GM19240 (cell line): ENCODE measurements at regions not wholly inside any gene's neighbourhood (a gene's known extent, or its start where the extent isn't known, plus 50 kb on each side); places are given as distances from the start of the nearest gene placed in this dataset.
"Not testable (repeated sequence)": the region's sequence is repeated elsewhere in the genome, so short reads cannot be mapped to it uniquely, and the experiment has no call there.

Experiments
- DNase-seq: peaks from one replicate; pipeline ENCODE4 v3.0.0; 2011; ENCODE audit warnings: low spot score; ENCODE audit not compliant: insufficient read length

DNA sequence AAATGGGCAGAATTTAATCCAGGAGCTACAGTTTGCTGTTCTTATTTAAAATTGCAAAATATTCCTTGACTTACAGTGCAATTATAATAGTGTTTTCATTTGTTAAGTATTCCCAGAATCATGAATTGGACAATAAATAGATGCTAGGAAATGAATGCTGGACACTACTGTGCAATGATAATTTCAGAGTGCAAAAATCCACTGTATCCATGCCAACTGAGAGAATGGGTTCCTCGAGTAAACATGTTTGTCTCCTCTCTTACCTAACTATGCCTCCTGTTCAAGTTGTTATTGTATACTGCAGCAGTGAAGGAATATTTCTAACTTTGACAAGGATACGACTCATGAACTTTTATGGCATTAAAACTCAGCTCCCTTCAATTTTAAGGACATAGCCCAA, 1396.3 kb downstream of the GATA3 start:
- no peak for DNase-seq

DNA sequence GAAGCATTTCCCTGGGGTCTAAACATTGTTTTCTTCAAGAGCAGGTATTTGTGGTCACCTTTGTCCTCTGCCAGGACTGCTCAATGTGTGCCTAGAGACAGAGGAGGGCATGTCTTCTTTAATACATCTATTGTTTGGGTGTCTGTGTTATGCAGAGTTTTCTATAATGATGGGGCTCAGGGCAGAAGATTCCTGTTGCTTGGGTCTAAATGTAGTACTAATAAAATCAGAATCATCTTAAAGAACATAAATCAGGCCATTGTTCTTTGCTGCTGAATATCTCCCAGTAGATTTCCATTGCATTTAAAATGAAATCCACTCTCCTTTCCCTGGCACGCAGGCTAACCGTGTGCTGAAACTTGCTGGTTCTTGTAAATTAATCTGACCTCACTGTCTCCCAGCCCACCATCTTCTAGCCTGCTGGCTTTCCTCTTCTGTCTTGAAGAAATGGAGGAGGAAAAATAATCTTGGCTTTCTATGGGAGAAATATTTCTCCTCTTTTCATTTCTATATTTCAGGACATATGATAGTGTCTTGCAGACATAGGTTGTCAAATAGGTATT, 1396.8 kb downstream of the GATA3 start:
- no peak for DNase-seq

DNA sequence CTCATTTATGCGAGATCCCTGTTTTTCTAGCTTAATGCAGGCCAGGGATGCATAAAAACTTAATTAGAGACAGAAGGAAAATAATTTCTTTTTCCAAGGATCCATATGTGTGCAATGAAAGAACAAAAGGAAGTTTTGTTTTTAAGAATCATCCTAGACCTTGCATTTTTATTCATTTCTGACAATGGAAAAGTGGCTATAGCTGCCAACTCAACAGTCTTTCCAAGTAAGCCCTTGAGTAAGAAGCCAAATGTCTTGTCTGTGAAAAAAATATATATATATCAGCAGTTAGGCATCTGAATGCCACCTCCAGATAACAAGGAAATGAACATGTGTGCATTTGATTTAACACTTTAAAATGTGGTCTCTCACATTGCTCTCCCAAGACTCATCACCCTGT, 1397.6 kb downstream of the GATA3 start:
- no peak for DNase-seq

DNA sequence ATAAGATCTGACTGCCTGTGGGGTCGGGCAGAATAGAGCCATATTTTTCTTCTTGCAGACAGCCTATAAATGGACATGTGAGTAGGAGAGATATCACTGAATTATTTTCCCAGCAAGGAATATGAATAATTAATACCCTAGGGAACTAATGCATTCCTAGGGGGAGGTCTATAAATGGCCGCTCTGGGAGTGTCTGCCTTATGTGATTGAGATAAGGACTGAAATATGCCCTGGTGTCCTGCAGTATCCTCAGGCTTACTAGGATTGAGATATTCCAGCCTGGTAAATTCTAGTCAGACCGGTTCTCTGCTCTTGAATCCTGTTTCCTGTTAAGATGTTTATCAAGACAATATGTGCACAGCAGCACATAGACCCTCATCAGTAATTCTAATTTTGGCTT, 1399.4 kb downstream of the GATA3 start:
- not testable (repeated sequence) for DNase-seq

DNA sequence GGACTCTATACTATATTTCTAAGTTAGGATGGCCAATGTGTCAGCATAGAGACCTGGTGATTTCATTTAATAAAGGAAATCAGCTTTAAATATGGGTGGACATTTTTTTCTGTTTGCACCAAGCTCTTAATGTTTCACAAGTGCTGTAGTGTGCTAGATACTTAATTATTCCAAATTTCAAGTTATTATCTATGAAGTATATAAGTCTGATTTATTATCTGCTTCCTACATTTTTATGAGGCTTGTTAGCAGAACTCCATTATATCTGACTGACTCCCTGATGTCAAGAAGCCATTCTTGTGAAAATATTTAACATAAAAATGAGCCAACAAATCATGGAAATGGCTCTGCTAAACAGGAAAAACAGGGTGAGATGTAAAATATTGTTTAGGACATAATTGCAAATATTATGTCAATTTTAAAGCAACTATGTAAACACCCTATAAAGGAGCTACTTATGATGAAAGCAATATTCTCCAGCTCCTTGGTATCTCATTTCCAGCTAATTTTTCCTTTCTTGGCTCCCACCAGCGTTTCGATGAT, 1415.2 kb downstream of the GATA3 start:
- DNase-seq = no peak

DNA sequence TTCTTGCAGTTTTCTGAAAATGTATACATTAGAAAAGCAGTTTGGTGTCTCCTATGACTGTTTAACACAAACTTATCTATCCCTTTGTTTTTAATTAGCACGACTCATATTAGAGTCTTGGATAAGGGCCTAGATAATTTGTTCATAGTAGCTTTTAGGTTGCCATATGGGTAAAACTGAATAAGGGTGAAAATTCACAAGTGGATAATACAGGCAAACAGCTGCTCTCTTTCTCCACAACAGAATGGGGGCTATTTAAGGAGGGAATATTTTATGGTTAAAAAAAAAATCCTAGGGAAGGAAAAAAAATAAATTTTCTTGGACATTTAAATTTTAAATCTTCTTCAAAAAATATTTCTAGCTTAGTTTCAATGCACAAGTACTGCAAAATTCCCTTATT, 1416.1 kb downstream of the GATA3 start:
- DNase-seq = no peak

DNA sequence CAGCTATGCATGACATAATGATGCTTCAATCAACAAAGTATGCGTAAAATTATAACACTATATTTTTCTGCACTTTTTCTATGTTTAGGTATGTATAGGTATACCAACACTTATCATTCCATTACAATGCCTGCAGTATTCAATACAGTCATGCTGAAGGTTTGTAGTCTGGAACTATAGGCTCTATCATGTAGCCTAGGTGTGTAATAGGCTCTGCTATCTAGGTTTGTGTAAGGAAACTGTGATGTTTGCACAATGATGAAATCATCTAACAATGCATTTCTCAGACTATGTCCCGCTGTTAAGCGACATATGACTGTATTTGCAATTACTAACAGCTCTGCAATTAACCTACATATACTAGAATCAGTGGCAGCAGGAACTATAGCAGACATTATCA, 1447.5 kb downstream of the GATA3 start:
- no peak for DNase-seq

DNA sequence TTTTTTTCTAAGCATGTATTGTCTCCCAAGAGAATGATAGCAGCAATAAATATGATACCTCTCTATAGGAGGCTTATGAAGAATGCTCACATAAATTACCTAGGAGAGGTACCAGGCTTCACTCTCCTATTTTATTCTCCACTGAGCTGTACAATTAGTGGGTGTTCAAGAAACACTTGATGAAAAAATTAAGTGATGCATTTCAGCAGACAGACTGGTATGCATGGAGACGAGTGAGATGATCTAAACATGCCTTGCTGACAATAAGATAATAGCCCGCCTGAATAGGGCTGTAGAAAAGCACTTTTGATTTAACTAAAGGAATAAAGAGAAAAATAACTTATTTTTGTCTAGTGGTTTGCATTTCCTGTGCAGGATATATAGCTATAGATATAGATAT, 1449.7 kb downstream of the GATA3 start:
- no peak for DNase-seq

DNA sequence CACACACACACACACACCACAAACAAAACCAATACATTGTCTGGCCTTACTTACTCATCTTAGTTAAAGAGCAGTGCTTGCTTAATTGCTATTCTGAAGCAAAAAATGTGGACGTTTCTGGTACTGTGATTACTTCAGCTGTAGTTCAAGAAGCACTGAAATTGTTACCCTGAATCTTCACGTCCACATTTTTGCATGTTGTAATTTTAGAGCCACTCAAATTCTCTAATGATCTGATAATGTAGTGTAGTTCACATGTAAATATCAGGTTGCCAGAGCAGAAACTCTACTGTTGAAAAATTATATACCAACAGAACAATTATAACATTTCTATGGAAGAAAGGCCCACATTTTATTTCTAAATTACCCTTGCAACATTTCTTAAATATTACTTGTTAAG, 1451.1 kb downstream of the GATA3 start:
- DNase-seq = no peak

DNA sequence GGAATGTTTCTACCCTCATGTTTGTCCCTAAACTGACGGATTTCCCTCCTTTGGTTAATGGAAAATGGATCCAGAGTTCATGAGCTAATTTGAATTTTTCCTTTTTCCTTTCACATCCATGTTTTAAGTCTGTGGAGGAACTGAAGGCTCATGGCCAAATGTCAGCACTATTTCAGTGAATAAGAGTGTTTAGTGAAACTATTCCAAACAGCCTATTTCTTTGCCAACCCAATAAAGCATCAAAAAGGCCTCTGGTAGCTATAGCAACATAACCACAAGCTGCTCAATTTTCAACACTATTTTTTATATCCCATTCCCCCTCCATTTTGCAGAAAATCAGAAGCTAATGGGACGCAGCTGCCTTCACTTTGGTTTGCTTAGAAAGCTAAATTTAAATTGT, 1454.1 kb downstream of the GATA3 start:
- DNase-seq = no peak

DNA sequence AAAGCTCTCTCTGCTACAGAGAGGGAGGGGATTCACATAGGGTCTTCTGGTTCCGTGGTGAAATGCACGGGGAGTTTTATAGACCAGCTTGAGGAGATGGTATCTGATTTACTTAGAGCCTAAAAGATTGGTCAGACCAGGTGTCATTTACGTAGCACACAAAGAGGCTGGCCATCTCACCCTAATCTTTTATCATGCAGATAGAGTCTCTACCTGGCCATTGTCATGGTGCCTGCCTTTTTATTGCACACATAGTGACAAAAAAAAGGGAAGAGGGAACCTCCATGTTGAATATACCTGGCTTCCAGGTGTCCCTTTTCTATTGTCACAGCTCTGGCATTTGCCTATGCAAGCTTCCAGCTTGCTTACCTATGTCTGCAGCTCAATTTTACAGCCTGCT, 1456.1 kb downstream of the GATA3 start:
- DNase-seq = no peak

DNA sequence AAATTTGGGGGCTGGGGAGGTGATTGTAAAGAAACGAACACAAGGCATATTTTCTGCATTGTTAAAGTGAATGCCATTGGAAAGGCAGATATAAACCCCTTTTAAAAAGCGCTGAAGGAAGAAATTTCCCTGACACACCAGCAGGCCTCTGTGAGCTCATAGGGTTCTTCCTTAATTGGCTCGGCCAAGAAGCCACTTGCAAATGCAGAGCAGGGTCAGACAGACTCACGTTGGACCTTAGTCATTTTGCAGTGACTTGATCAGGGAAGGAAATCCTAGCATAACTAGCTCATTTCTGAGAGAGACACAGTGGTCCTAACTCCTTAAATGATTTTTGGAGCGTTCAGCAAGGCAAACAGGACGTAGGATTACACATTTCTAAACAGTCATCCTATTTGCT, 1461.4 kb downstream of the GATA3 start:
- DNase-seq = no peak

DNA sequence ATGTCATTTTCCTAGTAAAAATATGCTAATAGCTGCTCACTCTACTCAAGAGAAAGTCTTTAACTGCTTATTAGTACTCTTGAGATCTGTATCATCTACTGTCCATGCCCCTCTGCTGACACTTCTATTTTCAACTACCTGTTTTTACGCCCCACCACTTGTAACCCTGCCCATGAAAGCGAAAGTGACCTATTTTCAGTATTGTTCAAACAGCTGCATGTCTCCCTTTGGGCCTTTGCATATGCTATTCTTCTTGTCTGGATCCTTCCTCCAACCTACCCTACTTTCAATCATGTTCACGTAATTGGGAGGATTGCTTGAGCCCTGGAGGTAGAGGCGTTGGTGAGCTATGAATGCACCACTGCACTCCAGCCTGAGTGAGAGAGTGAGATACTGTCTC, 1481.3 kb downstream of the GATA3 start:
- DNase-seq = no peak

DNA sequence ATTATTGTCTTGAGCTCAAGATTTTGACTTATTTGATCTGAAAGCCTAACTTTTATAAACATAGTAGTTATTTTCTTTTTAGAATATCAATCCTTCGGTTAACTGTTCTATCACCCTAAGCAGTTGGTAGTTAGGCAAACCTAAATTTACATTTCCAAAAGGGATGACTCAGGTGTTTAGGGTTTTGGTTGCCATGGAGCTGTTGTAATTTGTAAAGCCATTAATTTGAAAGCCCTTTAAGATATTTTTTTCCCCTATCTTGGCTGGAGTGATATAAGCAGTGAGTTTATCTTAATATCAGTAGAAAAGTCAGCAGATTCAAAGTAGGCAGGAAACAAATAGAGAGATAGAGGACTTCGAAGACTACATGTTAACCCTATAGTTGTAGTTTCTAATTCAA, 1472.6 kb upstream of the CELF2 start:
- DNase-seq = no peak

DNA sequence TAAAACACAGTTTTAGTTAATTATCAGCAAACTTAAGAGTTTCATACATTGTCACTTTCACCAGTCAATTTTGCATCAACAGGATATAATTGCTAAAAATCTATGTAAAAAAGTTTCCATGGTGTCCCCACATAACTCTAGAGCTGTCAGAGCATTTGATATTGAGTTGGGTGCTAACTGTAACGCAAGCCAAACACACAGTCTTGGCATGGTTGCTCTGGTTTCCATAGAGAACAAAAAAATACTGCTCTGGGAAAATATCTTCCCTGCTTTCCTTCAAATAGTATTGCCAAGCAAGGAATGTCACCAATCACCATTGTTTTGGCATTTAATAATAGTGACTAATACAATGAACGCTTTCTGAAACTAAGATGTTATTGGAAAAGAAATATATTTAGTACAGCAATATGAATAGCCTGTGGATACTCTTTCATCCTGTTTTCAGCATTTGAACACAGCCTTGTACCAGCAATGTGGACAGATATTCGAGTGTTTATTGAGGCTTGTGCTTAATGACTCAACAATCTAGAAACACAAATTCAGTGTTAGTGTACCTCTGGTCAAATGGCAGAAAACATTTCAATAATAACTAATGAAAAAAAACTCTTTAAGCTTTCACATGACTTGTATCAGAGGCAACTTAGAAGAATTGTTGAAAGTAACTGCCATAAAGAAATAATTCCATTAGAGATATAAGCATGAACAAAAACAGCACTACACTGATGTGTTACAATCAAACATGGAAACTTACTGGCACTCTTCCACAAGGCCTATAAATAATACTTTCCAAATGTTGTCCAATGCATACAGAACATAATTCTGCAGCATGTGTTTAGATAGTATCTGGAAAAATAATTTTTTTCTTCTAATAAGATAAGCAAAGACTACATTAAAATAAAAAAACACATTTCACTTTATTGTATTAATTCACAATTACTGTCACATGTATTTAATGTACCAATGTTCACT, 1469.5 kb upstream of the CELF2 start:
- DNase-seq = no peak

DNA sequence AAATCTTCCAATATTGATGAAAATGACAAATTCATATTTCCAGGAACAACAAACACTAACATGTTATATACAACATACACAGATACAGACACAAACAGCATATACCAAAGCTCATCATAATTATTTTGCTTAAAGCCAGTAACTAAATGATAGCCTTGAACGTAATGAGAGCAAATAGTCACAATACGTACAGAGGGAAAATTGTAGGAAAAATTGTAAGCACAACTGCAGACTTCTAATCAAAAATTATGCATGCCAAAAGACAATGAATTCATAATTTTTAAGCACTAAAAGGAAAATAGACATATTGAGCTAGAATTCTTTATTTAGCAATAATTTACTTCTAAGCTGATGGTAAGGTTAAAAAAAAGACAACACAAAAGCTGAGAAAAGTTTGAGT, 1466.9 kb upstream of the CELF2 start:
- no peak for DNase-seq

DNA sequence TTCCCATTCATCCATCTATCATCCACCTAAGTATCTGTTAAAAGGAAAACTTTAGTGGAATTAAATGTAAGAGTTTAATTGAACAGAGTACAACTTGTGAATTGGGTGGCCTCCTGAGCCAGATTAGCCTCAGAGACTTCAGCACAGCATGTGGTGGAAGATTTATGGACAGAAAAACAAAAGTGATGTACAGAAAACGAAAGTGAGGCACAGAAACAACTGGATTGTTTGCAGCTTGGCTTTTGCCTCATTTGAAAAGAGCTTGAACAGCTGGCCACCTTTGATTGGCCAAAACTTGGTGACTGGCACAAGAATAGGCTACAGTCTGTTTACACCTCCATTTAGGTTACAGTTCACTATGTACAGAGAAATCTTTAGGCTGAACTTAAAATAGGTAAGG, 1463.4 kb upstream of the CELF2 start:
- no peak for DNase-seq

DNA sequence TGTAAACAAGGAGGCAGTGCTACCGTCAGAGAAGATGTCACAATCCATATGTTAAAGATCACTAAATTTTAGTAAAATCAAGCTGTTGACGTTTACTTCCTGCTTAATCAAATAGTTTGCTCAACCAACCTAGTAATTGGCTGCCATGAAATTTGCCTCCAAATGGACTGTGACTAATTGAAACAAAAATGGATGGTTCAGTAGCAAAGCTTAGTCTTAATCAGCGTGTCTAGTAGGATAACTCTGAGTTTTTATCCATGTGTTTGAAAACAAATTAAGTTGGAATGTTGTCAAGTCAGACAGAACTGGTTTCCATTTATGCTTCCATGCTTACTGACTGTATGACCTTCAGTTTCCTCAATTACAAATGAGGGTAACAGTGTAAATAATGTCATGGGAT, 1456.7 kb upstream of the CELF2 start:
- DNase-seq = no peak

DNA sequence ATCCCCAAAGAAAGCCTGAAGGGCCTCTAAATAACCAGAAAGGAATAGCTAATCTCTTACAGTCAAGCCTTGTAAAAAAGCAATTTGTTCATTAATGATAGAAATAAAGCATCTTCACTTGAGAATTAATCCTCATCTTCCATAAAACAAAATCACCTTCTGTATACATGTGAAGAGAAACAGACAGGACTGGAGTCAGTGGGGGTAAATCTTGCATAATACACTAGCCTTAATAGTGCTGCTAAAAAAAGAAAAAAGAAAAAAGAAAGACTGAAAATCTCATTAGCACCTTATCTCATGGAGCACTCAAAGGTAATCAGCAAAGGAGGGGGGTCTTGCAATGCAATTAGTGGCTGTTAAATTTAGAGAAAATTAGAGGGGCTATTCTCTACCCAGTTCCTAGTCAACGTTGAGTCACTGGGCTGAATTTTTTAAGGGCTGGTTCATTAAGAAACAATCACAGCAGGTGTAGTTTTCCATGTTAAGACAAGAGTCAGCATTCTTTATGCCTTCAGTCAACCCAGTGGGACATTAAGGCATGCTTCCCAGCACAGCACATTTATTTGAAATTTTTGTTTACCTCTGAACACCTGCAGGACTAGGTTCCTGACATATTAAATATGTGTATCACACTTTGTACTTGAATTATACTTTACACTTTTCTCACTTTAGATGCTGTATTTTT, 1455.7 kb upstream of the CELF2 start:
- DNase-seq = no peak

DNA sequence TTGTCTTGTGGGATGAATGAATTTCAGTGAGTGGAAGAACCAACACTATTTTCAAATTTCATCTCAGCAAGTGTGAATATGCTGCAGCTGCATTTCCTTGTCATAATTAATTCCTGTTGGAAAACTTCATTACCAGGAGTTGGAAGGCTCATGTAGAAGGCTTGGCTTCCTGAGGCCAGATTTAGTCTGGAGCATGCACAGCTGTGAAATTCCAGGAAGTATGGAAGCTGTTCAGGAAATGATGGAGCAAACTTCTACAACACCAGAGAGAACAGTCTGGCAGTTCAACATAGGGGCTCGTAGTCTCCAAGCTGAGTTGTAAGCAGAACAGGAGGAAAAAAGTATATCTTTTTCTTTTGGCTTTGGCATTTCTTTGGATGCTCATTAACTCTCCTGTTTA, 1439.9 kb upstream of the CELF2 start:
- no peak for DNase-seq

DNA sequence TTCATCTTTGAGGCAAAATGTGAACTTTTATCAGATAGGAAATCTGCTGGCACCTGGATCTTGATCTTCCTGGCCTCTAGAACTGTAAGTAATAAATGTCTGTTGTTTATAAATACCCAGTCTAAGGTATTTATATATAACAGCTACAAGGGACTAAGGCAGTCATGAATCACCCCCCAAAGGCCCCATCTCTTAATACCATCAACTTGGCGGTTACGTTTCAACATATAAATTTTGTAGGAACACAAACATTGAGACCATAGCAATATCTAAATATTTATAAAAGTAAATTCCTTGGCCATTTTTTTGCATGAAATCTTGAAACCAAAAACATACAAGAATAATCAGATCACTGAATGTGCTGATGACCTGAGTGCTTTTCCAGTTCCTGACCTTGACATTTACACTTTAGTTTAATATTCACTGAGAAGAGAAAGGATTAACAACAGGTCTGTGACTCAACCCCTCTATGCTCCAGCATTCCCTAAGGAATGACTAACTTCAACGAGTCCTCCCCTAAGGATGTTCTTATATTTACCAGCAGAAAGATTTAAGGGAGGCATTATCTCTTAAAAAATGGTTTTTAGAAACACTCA, 1438.5 kb upstream of the CELF2 start:
- DNase-seq = no peak

DNA sequence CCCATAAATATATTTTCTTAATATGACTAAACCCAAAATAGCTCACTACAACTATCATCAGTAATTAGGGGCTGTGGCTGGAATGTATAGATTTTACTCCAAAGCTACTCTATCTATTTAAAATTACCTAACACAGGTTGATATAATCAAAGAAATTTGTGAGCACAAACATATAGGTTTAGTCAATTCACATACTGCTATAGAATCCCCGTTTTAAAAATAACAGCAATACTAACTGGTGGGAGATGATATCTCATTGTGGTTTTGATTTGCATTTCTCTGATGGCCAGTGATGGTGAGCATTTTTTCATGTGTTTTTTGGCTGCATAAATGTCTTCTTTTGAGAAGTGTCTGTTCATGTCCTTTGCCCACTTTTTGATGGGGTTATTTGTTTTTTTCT, 1434.9 kb upstream of the CELF2 start:
- not testable (repeated sequence) for DNase-seq
